OCI-LY7 (cell line): ENCODE measurements at regions not wholly inside any gene's neighbourhood (a gene's known extent, or its start where the extent isn't known, plus 50 kb on each side); places are given as distances from the start of the nearest gene placed in this dataset.

Experiments
- EZH2phosphoT487 ChIP-seq: fragments of 200-600 bp; sonication (generic); IDR thresholded peaks from 2 replicates; pipeline ENCODE4 v1.6.1; 2018; ENCODE audit warnings: low read depth, borderline replicate concordance, mild to moderate bottlenecking, mixed run types, antibody characterized with exemption, low read length, moderate library complexity, mixed read lengths
- TF ChIP-seq, protein P1 (sequence below): fragments of 200-600 bp; sonication (generic); conservative IDR thresholded peaks from 2 replicates; pipeline ENCODE4 v1.5.1; 2014; ENCODE audit warnings: mild to moderate bottlenecking, antibody characterized with exemption, low read length, moderate library complexity, mixed read lengths

DNA sequence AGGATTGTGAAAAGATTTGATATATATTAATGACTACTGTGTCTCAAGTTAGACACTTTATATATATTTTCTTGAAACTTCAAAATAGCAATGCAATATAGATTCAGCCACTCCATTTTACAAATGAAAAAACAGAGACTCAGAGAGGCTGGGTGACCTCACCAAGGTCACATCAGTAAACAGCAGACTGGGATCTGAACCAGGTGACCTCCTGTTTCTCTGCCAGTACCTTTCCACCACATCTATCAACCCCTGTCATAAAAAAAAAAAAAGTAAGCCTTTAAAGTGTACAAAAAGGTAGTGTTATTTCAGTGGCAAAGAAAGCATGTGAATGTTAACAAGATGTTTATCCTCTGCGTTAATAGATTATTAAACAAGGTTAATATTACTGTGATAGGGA is 466.5 kb upstream of the DYNLRB2 start:
- TF ChIP-seq, protein P1, sequence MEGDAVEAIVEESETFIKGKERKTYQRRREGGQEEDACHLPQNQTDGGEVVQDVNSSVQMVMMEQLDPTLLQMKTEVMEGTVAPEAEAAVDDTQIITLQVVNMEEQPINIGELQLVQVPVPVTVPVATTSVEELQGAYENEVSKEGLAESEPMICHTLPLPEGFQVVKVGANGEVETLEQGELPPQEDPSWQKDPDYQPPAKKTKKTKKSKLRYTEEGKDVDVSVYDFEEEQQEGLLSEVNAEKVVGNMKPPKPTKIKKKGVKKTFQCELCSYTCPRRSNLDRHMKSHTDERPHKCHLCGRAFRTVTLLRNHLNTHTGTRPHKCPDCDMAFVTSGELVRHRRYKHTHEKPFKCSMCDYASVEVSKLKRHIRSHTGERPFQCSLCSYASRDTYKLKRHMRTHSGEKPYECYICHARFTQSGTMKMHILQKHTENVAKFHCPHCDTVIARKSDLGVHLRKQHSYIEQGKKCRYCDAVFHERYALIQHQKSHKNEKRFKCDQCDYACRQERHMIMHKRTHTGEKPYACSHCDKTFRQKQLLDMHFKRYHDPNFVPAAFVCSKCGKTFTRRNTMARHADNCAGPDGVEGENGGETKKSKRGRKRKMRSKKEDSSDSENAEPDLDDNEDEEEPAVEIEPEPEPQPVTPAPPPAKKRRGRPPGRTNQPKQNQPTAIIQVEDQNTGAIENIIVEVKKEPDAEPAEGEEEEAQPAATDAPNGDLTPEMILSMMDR: no peak
- no peak for TF ChIP-seq EZH2phosphoT487
